HepG2 (cell line): ENCODE measurements at regions not wholly inside any gene's neighbourhood (a gene's known extent, or its start where the extent isn't known, plus 50 kb on each side); places are given as distances from the start of the nearest gene placed in this dataset.

Experiments used
- ATAC-seq: fragments of 200-7000 bp; cut with Tn5 transposase; 3 replicates; pipeline ENCODE4 v1.9.1; 2020; ENCODE audit warnings: mild to moderate bottlenecking, moderate library complexity
- BruUV-seq: library from RNA; stranded (reverse); fragments of 400-500 nt; replicated peaks from 2 replicates; lab custom pipeline; 2021; lab: Mats Ljungman, UMichigan
- CTCF ChIA-PET: fragments of 300-600 bp; formaldehyde crosslinking; extraction: SDS; loops from one replicate; lab custom pipeline; 2021; ENCODE audit warnings: low total read pairs, inconsistent platforms, low intra/inter-chr PET ratio; lab: Yijun Ruan, JAX
- POLR2A ChIA-PET: fragments of 350-600 bp; sonication (Branson Sonifier 250); formaldehyde crosslinking; loops from one replicate; lab custom pipeline; 2020; ENCODE audit warnings: antibody characterized with exemption, inconsistent platforms; lab: Yijun Ruan, JAX
- DNase-seq: peaks from one replicate; pipeline ENCODE4 v3.0.0-alpha.2; 2015; ENCODE audit warnings: low spot score
- FAIRE-seq: peaks from 3 replicates; lab custom pipeline; 2011; peaks lifted over from hg19 to GRCh38; lab: Jason Lieb, UNC
- H2AFZ ChIP-seq: one replicate; pipeline ENCODE4 v1.6.1; 2011; ENCODE audit warnings: low read length, inconsistent platforms
- H3K27ac ChIP-seq: fragments of 300-600 bp; 3 replicates; pipeline ENCODE4 v1.8.0; 2011; ENCODE audit warnings: mixed run types, mild to moderate bottlenecking, mixed read lengths, low read length, inconsistent platforms; ENCODE audit not compliant: insufficient read depth; ENCODE audit errors: extremely low read length
- H3K27me3 ChIP-seq, 2 experiments: fragments of 200-600 bp in 1 of 2; 2 replicates in 1 of 2; 3 replicates in 1 of 2; pipeline versions ENCODE4 v1.6.0 to v1.8.0; 2011; ENCODE audit warnings: low read length in 2 of 2, mild to moderate bottlenecking in 2 of 2, moderate library complexity in 2 of 2, inconsistent platforms in 1 of 2; ENCODE audit not compliant: insufficient read depth in 2 of 2, control insufficient read depth in 1 of 2
- H3K36me3 ChIP-seq, 2 experiments: fragments of 200-600 bp in 1 of 2; replicated peaks in 1 of 2; 2 replicates in 1 of 2; 3 replicates in 1 of 2; pipeline versions ENCODE4 v1.5.1 to v1.8.0; 2011; ENCODE audit warnings: low read length in 2 of 2, inconsistent platforms in 1 of 2; ENCODE audit not compliant: insufficient read depth in 2 of 2, control insufficient read depth in 1 of 2
- H3K4me1 ChIP-seq: 2 replicates; pipeline ENCODE4 v1.5.1; 2012; ENCODE audit warnings: low read length, inconsistent platforms; ENCODE audit not compliant: insufficient read depth
- H3K4me2 ChIP-seq: 2 replicates; pipeline ENCODE4 v1.6.0; 2011; ENCODE audit warnings: low read depth, low read length, inconsistent platforms
- H3K4me3 ChIP-seq, 3 experiments: fragments of 200-600 bp in 1 of 3; sonication (generic), shearing (Covaris generic) in 1 of 3; replicated peaks in 1 of 3; 2 replicates each; pipeline ENCODE4 v1.5.1; 2011 to 2016; ENCODE audit warnings: low read length in 3 of 3, inconsistent platforms in 2 of 3, low read depth in 2 of 3, mild to moderate bottlenecking in 2 of 3, control low read depth in 1 of 3, mixed read lengths in 1 of 3; ENCODE audit not compliant: insufficient read depth in 1 of 3
- H3K79me2 ChIP-seq: one replicate; pipeline ENCODE4 v1.6.1; 2011; ENCODE audit warnings: low read length, inconsistent platforms; ENCODE audit not compliant: insufficient read depth
- H3K9ac ChIP-seq: 2 replicates; pipeline ENCODE4 v1.6.0; 2011; ENCODE audit warnings: mild to moderate bottlenecking, low read depth, low read length, inconsistent platforms; ENCODE audit not compliant: insufficient read depth
- H3K9me3 ChIP-seq: 2 replicates; pipeline ENCODE4 v1.5.1; 2012; ENCODE audit warnings: mild to moderate bottlenecking, low read length
- H4K20me1 ChIP-seq: 2 replicates; pipeline ENCODE4 v1.6.0; 2011; ENCODE audit warnings: inconsistent platforms, mild to moderate bottlenecking, low read length, moderate library complexity; ENCODE audit not compliant: insufficient read depth
- AFF4 ChIP-seq: sonication (generic); formaldehyde crosslinking; IDR thresholded peaks from 2 replicates; pipeline ENCODE4 v1.4.0; 2020; ENCODE audit warnings: missing genetic modification reagents
- CBX2 ChIP-seq, 2 experiments: fragments of 200-600 bp in 1 of 2; sonication (generic); formaldehyde crosslinking in 1 of 2; IDR thresholded peaks; 2 replicates each; pipeline versions ENCODE4 v1.7.0 to v1.8.1; 2018 to 2022; ENCODE audit warnings: low read depth in 2 of 2, low read length in 1 of 2, mild to moderate bottlenecking in 1 of 2, missing genetic modification reagents in 1 of 2
- ETV6 ChIP-seq: sonication (generic); formaldehyde crosslinking; conservative IDR thresholded peaks from 2 replicates; pipeline ENCODE4 v1.4.0; 2020; ENCODE audit warnings: missing genetic modification reagents
- KAT2B ChIP-seq: fragments of 150-350 bp; IDR thresholded peaks from 2 replicates; pipeline ENCODE4 v1.6.1; 2014; ENCODE audit warnings: low read depth, low read length, borderline replicate concordance
- KDM1A ChIP-seq: IDR thresholded peaks from 2 replicates; pipeline ENCODE4 v1.6.1; 2016; ENCODE audit warnings: missing compliant biosample characterization
- NPAS2 ChIP-seq: sonication (generic); formaldehyde crosslinking; IDR thresholded peaks from 2 replicates; pipeline ENCODE4 v1.8.0; 2022; ENCODE audit warnings: mild to moderate bottlenecking, missing genetic modification reagents, borderline replicate concordance
- RORA ChIP-seq: sonication (generic); formaldehyde crosslinking; IDR thresholded peaks from 2 replicates; pipeline ENCODE4 v1.5.0; 2020; ENCODE audit warnings: mild to moderate bottlenecking, missing genetic modification reagents, moderate library complexity
- SNAPC5 ChIP-seq: sonication (generic); formaldehyde crosslinking; IDR thresholded peaks from 2 replicates; pipeline ENCODE4 v1.8.1; 2023; ENCODE audit warnings: mild to moderate bottlenecking, missing genetic modification reagents, borderline replicate concordance
- TMF1 ChIP-seq: sonication (generic); formaldehyde crosslinking; IDR thresholded peaks from 2 replicates; pipeline ENCODE4 v1.8.1; 2022; ENCODE audit warnings: low read depth, missing genetic modification reagents
- YEATS2 ChIP-seq: sonication (generic); formaldehyde crosslinking; IDR thresholded peaks from 2 replicates; pipeline ENCODE4 v1.4.0; 2020; ENCODE audit warnings: missing genetic modification reagents, borderline replicate concordance
- ZFP36 ChIP-seq: fragments of 150-350 bp; IDR thresholded peaks from 2 replicates; pipeline ENCODE4 v1.6.1; 2018; ENCODE audit warnings: borderline replicate concordance, low read length, low read depth; ENCODE audit not compliant: partially characterized antibody
- WGBS: methylation state at CpG from one replicate; pipeline ENCODE4 v1.1.6; 2017; ENCODE audit warnings: low lambda C conversion rate; 5-methylcytosine and 5-hydroxymethylcytosine counted together
- in situ Hi-C: cut with HindIII; loops from 2 replicates; pipeline ENCODE4 v1.10.0; 2017; ENCODE audit warnings: low pct_unique_long_range_greater_than_20kb; ENCODE audit not compliant: extremely low pct_ligation_motif_present
- intact Hi-C: fragments of 100-400 bp; cut with micrococcal nuclease; formaldehyde crosslinking; loops from one replicate; pipeline ENCODE4 v1.10.0; 2022; ENCODE audit not compliant: unreplicated experiment
- TF ChIP-seq, protein P1 (sequence below): sonication (generic); formaldehyde crosslinking; IDR thresholded peaks from 2 replicates; pipeline ENCODE4 v1.8.0; 2022; ENCODE audit warnings: low read depth, missing genetic modification reagents

DNA sequence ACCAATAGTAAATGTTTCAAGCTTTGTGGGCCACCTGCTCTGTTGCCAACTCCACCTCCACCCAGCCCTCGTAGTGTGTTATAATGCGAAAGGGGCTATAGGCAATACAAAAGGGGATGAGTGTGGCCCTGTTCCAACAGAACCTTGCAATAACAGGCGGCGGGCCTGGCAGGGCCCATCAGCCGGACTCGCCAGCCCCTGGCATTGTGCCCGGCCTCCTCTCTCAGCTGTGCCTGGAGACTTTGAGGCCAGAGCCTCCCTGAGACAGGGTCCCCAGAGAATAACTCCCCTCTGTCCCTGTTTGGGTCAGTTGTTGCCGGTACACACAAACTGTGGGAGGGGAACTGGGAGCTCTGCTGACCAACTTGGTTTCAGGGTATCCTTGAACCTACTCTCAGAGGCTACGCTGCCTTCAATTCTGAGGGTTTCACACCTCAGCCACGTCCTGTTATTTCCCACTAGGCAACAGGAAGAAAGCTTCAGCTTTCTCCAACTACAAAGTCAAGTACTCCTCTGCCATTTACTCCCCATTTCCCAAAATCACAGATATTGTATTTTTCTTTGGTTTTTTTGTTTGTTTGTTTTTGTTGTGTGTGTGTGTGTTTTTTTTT, 58.0 kb upstream of the ZNF236 start:
- H2AFZ ChIP-seq, result no peak overlapping the region
- peaks cover 17% of the 10 kb centered on the region for H3K4me1 ChIP-seq
- DNase-seq, result no peak
- no peaks in the 10 kb centered on the region for H3K36me3 ChIP-seq
- no peak for ATAC-seq
- H3K9ac ChIP-seq, result no peak overlapping the region
- no peak overlapping the region for H3K4me3 ChIP-seq
- FAIRE-seq, result no peak
- 62% methylated on average over 6 of the region's 10 CpGs for WGBS
- no peak overlapping the region for H3K27ac ChIP-seq
- TF ChIP-seq KAT2B (no peak), TMF1 (CRISPR knock-in tag) (no peak), KDM1A (CRISPR knock-in tag) (no peak), RORA (CRISPR knock-in tag) (no peak), AFF4 (CRISPR knock-in tag) (no peak), YEATS2 (no peak), ETV6 (CRISPR knock-in tag) (no peak), ZFP36 (no peak), CBX2 (IDR thresholded peaks at IDR 0.05; ENCODE audit: low read depth, low read length) (no peak), CBX2 (CRISPR knock-in tag; IDR thresholded peaks at IDR 0.05; ENCODE audit: low read depth) (no peak), SNAPC5 (CRISPR knock-in tag) (no peak), NPAS2 (CRISPR knock-in tag) (no peak)
- TF ChIP-seq, protein P1, sequence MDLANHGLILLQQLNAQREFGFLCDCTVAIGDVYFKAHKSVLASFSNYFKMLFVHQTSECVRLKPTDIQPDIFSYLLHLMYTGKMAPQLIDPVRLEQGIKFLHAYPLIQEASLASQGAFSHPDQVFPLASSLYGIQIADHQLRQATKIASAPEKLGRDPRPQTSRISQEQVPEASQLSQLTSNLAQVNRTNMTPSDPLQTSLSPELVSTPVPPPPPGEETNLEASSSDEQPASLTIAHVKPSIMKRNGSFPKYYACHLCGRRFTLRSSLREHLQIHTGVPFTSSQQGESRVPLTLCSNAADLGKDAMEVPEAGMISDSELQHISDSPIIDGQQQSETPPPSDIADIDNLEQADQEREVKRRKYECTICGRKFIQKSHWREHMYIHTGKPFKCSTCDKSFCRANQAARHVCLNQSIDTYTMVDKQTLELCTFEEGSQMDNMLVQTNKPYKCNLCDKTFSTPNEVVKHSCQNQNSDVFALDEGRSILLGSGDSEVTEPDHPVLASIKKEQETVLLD (CRISPR knock-in tag), result no peak
- no TSS peak for BruUV-seq
- ChIA-PET POLR2A (no interaction called here), CTCF (no interaction called here)
- in situ Hi-C loops, result no loop called here
- intact Hi-C loops, result no loop called here
- peaks cover 4% of the 10 kb centered on the region in 2 experiments; a peak in 1 of 5 replicates for H3K27me3 ChIP-seq
- H3K9me3 ChIP-seq, result no peaks in the 10 kb centered on the region
- H3K4me2 ChIP-seq, result no peak overlapping the region
- no peaks in the 10 kb centered on the region for H3K79me2 ChIP-seq
- H4K20me1 ChIP-seq, result no peaks in the 10 kb centered on the region
